Breast epithelium (tissue), 3 donors: ENCODE measurements at regions not wholly inside any gene's neighbourhood (a gene's known extent, or its start where the extent isn't known, plus 50 kb on each side); places are given as distances from the start of the nearest gene placed in this dataset.

Source experiments
- CTCF ChIP-seq, 3 donors: fragments of 450-650 bp; IDR thresholded peaks; one replicate each; pipeline ENCODE4 v1.5.1; 2016 to 2017; ENCODE audit warnings: antibody characterized with exemption in 3 of 3, mild to moderate bottlenecking in 3 of 3, moderate library complexity in 3 of 3
- POLR2AphosphoS5 ChIP-seq, 3 donors: sonication (generic); formaldehyde crosslinking; IDR thresholded peaks; one replicate each; pipeline ENCODE4 v1.6.1; 2017; ENCODE audit warnings: antibody characterized with exemption in 3 of 3

DNA sequence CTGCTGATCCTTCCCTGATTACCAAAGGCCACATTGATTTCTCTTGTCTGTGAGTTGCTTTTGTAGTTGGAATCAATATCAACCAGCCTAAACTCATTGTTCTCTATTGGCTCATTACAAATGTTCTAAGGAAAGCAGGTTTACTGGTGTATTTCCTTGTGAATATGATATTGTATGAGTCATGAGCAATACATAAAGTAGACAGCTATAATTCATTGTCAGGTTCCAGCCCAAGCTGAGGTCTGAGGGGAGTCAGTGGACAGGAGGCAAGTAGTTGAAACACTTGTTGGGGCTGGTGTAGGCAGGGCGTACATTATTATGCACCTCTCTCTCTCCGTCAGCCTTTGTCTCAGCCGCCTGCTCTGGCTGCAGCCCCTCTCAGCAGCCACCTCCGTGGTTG lies 451.7 kb downstream of the IPMK start:
- TF ChIP-seq CTCF (IDR thresholded peaks at IDR 0.05) (no peak), POLR2AphosphoS5 (IDR thresholded peaks at IDR 0.05) (no peak)
